ENCODE measurements at regions not wholly inside any gene's neighbourhood (a gene's known extent, or its start where the extent isn't known, plus 50 kb on each side); places are given as distances from the start of the nearest gene placed in this dataset.

- TF ChIP-seq CTCF (IDR thresholded peaks at IDR 0.05; ENCODE audit: low read depth, low read length, missing control alignments), result no peak
- H3K27ac ChIP-seq, result no peak overlapping the region
- H3K4me3 ChIP-seq (ENCODE audit: low read depth, low read length), result no peak overlapping the region
- no peaks in the 10 kb centered on the region for H3K27me3 ChIP-seq (replicated peaks)
- no peak for DNase-seq
- no peaks in the 10 kb centered on the region for H3K36me3 ChIP-seq (replicated peaks)
- in situ Hi-C loops (cut with HindIII; ENCODE audit: low pct_ligation_motif_present, low sequenced_read_pairs), result no loop called here
These were observed 208.4 kb upstream of the SVIL start for GRCh38 chr10:29843143-29843542.

- H3K27me3 ChIP-seq (replicated peaks), result no peaks in the 10 kb centered on the region
These were observed 207.2 kb upstream of the SVIL start for GRCh38 chr10:29841724-29842649.

GRCh38 chr10:29840516-29841276, 205.9 kb upstream of the SVIL start:
- no peaks in the 10 kb centered on the region for H3K27me3 ChIP-seq (replicated peaks)
- in situ Hi-C loops (cut with HindIII; ENCODE audit: low pct_ligation_motif_present, low sequenced_read_pairs), result no loop called here
- no peak for TF ChIP-seq CTCF (IDR thresholded peaks at IDR 0.05; ENCODE audit: low read depth, low read length, missing control alignments)
- no peaks in the 10 kb centered on the region for H3K36me3 ChIP-seq (replicated peaks)
- H3K27ac ChIP-seq, result no peak overlapping the region
- H3K4me3 ChIP-seq (ENCODE audit: low read depth, low read length), result no peak overlapping the region
- DNase-seq, result no peak

More at GRCh38 chr10:29841724-29842649, 207.2 kb upstream of the SVIL start:
- Histone ChIP-seq H3K4me3 (ENCODE audit: low read depth, low read length) (no peak overlapping the region), H3K27ac (no peak overlapping the region), H3K36me3 (replicated peaks) (no peaks in the 10 kb centered on the region)
- peak; percentile 41 for DNase-seq
- in situ Hi-C loops (cut with HindIII; ENCODE audit: low pct_ligation_motif_present, low sequenced_read_pairs), result no loop called here
- peak; percentile 5 for TF ChIP-seq CTCF (IDR thresholded peaks at IDR 0.05; ENCODE audit: low read depth, low read length, missing control alignments)

GRCh38 chr10:29839826-29840515, 205.2 kb upstream of the SVIL start:
- Histone ChIP-seq H3K27ac (no peak overlapping the region), H3K36me3 (replicated peaks) (no peaks in the 10 kb centered on the region), H3K4me3 (ENCODE audit: low read depth, low read length) (no peak overlapping the region), H3K27me3 (replicated peaks) (no peaks in the 10 kb centered on the region)
- in situ Hi-C loops (cut with HindIII; ENCODE audit: low pct_ligation_motif_present, low sequenced_read_pairs), result no loop called here
- DNase-seq, result no peak
- no peak for TF ChIP-seq CTCF (IDR thresholded peaks at IDR 0.05; ENCODE audit: low read depth, low read length, missing control alignments)

- Histone ChIP-seq H3K4me3 (ENCODE audit: low read depth, low read length) (no peak overlapping the region), H3K27ac (no peak overlapping the region), H3K27me3 (replicated peaks) (no peaks in the 10 kb centered on the region), H3K36me3 (replicated peaks) (no peaks in the 10 kb centered on the region)
- no peak for TF ChIP-seq CTCF (IDR thresholded peaks at IDR 0.05; ENCODE audit: low read depth, low read length, missing control alignments)
- no peak for DNase-seq
- in situ Hi-C loops (cut with HindIII; ENCODE audit: low pct_ligation_motif_present, low sequenced_read_pairs), result no loop called here
These were observed 203.8 kb upstream of the SVIL start for GRCh38 chr10:29838539-29838938.
